Erythroblast (primary cell): ENCODE measurements at regions not wholly inside any gene's neighbourhood (a gene's known extent, or its start where the extent isn't known, plus 50 kb on each side); places are given as distances from the start of the nearest gene placed in this dataset.
"Not testable (repeated sequence)": the region's sequence is repeated elsewhere in the genome, so short reads cannot be mapped to it uniquely, and the experiment has no call there.

Experiments
- DNase-seq, 2 experiments: peaks; one replicate each; lab custom pipeline; 2025; lab: John Stamatoyannopoulos, UW
- GATA1 ChIP-seq: IDR thresholded peaks from 2 replicates; pipeline ENCODE4 v1.6.1; 2011; ENCODE audit warnings: low read depth, mild to moderate bottlenecking, control low read depth, low read length, moderate library complexity
- POLR2A ChIP-seq: IDR thresholded peaks from 2 replicates; pipeline ENCODE4 v1.6.1; 2011; ENCODE audit warnings: mild to moderate bottlenecking, low read length

DNA sequence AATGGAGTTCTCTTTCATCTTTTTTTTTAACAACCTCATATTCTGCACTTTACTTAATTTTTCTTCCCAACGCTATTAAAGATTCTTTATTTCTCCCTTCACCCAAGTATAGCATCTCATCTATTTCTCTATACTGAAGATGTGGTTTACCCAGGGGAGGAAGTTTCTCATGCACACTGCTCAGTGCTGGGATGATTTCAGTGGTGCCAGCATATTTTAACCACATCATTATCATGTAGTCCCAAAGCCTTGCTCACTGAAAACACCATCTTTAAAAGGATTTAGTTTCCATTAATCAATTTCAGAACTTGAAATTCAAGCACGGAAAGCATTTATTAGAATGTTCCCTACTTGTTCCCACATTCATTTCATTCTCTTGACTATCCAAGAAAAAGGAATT is 725.7 kb downstream of the USP25 start:
- TF ChIP-seq POLR2A (no peak), GATA1 (no peak)
- DNase-seq: no peak

DNA sequence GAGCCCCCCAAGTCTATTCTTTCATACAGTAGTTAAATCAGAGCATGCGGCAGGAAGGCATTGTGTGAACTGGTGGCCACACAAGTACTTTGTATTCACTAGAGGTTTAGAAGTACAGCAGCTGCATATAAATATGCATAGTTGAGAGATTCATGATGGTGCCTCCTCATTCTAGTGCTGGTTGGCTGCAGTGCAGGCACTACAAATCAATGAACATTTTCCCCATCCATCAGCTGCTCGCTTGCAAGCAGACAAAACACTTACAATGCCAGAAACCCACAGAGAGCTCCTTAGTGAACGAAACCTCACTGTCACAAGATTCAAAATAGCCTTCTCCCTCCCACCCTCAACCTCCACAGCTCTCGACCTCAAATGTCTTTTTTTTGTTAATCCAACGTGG is 726.2 kb downstream of the USP25 start:
- no peak for DNase-seq
- no peak for TF ChIP-seq GATA1
- TF ChIP-seq POLR2A: no peak

DNA sequence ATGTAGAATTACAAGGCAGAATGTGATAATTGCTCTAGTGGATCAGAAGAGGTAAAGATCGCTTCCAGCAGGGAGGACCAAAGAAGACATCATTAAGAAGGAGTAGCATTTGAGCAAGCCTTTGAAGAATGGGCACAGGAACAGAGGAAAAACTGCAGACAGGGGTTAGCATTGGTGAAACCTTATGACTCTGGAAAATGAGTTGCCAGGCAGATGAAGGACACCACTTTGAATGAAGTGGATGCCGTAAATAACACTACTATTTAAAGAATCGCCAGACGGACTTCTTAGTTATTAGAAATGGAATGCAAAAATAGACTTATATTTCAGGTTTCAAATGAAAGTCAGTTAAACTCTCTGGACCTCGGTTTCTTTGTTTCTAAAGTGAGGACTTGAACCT is 727.7 kb downstream of the USP25 start:
- TF ChIP-seq POLR2A: no peak
- no peak for TF ChIP-seq GATA1

DNA sequence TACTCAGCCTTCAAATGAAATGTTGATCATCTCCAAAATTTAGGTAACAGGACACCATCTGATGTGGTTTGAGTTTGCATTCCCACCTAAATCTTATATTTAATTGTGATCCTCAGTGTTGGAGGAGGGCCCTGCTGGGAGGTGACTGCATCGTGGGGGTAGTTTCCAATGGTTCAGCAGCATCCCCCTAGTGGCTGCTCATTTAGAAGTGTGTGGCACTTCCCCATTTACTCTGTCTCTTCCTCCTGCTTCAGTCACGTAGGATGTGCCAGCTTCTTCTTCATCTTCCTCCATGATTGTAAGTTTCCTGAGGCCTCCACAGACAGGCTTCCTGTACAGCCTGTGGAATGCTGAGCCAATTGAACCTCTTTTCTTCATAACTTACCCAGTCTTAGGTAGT is 731.2 kb downstream of the USP25 start:
- no peak for TF ChIP-seq GATA1
- no peak for TF ChIP-seq POLR2A
- no peak for DNase-seq

More for the DNA sequence above, 727.7 kb downstream of the USP25 start:
- DNase-seq: no peak

DNA sequence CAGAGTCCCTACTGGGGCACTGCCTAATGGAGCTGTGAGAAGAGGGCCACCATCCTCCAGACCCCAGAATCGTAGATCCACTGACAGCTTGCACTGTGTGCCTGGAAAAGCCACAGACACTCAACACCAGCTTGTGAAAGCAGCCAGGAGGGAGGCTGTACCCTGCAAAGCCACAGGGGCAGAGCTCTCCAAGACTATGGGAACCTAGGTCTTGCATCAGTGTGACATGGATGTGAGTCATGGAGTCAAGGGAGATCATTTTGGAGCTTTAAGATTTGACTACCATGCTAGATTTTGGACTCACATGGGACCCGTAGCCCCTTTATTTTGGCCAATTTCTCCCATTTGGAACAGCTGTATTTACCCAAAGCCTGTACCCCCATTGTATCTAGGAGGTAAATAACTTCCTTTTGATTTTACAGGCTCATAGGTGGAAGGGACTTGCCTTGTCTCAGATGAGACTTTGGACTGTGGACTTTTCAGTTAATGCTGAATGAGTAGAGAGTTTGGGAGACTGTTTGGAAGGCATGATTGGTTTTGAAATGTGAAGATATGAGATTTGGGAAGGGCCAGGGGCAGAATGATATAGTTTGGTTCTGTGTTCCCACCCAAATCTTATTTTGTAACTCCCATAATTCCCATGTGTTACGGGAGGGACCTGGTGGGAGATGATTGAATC is 734.6 kb downstream of the USP25 start:
- DNase-seq: not testable (repeated sequence)

DNA sequence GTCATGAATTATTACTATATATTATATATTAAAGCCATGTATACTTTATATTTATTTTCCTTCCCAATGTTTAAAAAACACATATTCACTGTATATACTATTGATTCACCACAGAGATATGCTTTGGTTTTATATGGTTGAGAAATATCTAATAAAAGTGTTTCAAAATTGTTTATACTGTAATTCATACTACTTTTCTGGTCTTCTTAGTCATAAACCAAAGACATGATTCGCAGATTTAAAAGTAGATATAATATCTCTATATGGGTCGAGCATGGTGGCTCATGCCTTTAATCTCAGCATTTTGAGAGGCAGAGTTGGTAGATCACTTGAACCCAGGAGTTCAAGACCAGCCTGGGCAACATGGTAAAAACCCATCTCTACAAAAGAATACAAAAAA is 738.4 kb downstream of the USP25 start:
- DNase-seq: no peak
- TF ChIP-seq POLR2A (no peak), GATA1 (no peak)

DNA sequence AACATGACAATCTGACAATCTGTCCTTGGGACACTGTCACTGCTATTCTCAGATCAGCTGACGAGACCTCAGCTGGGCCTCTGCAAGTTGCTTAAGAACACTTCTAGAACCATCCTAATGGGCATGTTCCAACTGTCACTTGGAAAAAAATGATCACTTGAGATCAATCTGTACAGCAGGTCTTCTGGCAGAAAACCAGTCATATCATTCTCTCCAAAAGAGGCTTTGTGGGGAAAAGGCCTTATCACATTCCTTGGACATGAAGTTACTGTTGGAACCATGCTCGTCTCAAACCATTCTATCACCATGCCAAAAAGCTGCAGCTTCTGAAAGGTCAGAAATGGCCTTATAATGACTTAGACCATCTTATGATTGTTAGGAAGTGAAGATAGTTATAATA is 744.2 kb downstream of the USP25 start:
- no peak for TF ChIP-seq POLR2A
- DNase-seq: no peak

DNA sequence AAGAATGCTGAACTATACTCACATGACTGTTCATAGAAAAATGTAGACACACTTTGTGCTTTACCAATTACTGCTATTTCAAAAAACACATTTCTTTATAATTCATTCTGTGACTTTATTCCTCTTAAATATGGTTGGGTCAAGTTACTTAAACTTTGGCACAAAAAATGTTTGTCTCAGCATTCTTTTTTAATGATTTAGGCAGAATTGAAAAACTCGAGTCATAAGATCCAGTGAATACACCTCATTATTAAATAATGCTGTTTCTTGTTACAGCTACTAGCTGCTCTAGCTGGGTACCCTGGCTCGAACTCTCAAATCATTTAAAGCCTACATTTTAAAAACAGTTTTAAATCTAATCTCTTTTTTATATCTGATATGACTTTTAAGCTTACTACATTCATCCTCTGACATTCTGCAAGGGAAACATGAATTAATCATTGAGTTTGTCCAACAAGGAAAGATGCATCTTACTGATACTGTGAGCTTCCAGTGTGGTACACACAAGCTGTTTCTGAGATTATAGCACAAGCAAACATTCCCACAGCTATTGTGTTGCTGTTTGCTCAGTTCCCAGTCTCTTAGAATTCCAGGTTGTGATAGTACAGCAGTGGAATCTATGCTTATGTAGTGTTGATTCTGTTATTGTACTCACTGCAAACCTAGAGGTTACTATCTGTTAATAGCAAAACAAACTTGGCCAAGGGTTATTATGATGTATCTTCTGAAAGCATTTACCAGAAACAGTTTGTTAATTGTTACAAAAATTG is 746.5 kb downstream of the USP25 start:
- TF ChIP-seq GATA1: no peak
- TF ChIP-seq POLR2A: no peak
- no peak for DNase-seq

DNA sequence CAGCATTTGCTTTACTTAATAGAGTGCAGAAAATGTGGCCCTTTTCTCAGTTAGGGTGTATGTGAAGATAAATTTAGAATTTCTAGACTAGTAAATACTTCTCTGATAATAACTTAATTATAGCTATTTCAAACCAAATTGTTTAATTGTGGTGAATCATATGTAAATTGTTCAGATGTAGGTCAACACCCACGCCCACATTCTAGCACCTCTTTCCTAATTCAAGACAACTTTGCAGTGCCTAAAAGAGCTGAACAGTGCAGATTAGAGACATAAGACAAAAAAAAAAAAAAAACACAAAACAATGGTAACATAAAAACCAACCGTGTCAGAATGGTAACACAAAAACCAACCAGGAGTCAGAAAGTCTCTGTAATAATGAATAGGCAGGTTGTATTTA is 758.3 kb downstream of the USP25 start:
- TF ChIP-seq GATA1 (no peak), POLR2A (no peak)
- no peak for DNase-seq

DNA sequence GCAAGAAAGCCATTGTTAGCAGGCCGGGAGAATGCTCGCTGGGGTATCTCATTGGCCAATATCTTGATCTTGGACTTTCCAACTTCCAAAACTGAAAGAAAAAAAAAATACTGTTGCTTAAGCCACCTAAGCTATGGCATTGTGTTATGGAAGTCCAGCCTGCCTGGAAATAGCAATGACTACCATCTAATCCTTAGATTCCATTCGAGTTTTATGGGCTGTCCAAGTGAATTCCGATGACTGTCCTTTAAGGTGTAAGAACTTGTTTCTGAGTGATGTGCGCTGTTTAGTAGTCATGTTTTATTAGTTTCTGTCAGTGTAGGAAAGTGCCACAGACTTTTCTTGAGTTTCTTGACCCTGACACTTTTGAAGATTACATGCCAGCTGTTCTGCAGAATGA is 762.6 kb downstream of the USP25 start:
- DNase-seq: no peak
- no peak for TF ChIP-seq GATA1

DNA sequence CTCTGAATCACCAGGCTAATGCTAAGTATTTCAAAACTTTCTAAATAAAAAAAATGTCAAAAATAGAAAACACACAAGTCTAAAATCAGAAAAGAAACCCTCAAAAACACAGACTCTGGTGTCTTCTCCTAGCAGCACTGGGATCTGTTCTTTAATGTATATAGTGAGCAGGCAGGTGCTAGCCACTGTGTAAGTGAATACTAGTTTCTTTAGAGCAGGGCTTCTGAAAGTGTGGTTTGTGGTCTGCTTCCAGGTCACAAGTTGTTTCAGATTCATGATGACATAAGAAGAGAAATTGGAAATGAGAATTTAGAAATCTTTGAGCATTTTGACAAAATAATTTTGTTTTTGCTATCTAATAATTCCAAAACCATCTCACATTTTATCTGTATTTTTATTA is 763.1 kb downstream of the USP25 start:
- TF ChIP-seq POLR2A (no peak), GATA1 (no peak)
- no peak for DNase-seq

DNA sequence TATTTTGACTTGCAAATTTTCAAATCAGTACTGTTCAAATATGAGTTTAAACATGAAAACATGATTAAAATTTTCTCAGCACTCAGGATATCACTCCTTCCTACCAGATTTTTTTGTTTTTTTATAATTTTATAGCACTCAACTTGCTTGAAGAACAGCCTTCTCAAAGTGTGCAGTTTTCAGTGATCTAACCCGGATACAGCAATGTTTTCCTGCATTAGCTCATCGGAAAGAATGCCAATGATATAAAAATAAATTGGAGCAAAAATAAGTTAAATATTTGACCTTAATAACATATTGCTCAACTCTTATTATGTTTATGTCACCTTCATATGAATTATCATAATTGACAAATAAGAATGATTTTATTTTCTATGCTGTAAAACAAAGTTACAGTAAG is 766.8 kb downstream of the USP25 start:
- TF ChIP-seq POLR2A (no peak), GATA1 (no peak)
- no peak for DNase-seq

DNA sequence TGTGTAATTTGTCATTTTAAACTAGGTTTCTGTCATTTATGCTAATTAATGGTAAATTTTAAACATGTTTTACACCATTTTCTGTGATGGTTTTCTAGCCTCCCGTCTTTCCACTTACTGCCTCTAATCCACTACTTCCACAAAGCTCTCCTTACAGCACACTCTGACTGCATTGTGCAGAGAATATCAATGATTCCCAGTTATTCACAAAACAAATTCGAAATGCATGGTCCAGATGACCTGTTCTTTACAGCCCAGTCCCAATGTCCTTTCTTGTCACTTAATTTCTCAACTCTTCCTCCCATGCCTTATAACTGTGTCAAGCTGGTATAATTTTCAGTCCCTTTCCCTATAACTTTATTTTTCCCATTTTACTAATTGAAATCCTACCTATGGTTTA is 770.5 kb downstream of the USP25 start:
- DNase-seq: no peak
- TF ChIP-seq GATA1 (no peak), POLR2A (no peak)

DNA sequence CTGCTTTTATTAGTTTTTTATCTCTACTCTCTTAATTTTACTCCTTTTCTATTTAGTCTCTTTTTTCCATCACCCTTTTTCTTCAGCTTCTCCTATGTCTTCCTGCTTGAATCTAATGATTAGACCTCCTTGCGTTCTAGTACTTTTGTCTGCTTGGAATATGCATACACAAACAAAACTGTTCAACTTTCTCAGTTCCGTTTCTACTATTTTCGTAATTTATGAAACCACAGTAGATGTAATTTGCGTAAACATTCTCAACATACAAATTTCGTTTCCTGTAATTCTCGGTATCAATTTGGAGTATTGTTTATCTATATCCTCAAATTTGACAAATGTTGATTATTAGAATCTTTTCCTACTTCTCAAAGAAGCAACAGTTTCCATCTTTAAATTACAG is 772.5 kb downstream of the USP25 start:
- TF ChIP-seq GATA1: no peak
- no peak for TF ChIP-seq POLR2A
- DNase-seq: no peak

DNA sequence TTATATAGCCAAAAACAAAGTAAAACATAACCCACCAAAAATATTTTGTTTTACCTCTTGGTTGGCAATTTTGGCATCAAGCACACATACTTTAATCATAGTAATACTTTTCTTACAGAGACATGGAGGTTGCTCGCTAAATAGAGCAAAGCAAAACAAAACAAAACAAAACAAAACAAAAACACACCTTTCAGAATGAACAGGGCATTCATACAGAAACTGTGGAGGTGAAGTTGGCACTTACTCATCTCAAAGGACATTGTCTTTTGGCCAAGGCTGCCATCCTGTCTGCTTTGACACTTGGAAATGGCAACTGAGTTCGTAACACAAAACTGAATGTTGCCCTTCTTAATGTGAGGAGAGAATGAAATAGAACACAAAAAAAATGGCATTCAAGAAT is 773.1 kb downstream of the USP25 start:
- TF ChIP-seq POLR2A (no peak), GATA1 (no peak)
- DNase-seq: no peak
